ENCODE measurements at regions not wholly inside any gene's neighbourhood (a gene's known extent, or its start where the extent isn't known, plus 50 kb on each side); places are given as distances from the start of the nearest gene placed in this dataset.

DNA sequence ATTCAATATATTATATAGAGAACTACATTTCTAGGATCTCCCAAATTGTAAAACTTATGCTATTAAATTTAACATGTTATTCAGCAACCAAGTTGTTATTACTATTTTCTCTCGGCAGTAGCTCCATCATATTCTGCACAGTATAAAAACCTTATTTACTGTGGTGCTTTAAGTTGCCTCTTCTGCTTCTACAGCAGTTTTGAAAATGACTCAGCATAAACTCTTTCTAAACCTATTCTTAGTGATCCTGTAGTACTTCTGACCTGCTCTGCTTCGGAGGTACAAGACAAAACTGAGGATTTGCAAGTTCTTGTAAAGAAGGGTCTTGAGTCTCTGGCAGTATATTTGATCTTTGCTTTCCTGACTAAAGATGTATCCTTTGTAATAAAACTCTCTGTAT is 567.2 kb downstream of the TMX3 start:
- peaks cover 5% of the 10 kb centered on the region for H3K9me3 Mint-ChIP-seq (ENCODE audit: low read depth)
- TF ChIP-seq, protein P1, sequence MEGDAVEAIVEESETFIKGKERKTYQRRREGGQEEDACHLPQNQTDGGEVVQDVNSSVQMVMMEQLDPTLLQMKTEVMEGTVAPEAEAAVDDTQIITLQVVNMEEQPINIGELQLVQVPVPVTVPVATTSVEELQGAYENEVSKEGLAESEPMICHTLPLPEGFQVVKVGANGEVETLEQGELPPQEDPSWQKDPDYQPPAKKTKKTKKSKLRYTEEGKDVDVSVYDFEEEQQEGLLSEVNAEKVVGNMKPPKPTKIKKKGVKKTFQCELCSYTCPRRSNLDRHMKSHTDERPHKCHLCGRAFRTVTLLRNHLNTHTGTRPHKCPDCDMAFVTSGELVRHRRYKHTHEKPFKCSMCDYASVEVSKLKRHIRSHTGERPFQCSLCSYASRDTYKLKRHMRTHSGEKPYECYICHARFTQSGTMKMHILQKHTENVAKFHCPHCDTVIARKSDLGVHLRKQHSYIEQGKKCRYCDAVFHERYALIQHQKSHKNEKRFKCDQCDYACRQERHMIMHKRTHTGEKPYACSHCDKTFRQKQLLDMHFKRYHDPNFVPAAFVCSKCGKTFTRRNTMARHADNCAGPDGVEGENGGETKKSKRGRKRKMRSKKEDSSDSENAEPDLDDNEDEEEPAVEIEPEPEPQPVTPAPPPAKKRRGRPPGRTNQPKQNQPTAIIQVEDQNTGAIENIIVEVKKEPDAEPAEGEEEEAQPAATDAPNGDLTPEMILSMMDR (IDR thresholded peaks at IDR 0.05), result no peak
- DNase-seq (ENCODE audit: low spot score), result no peak
- peaks cover 2% of the 10 kb centered on the region for H3K36me3 Mint-ChIP-seq (ENCODE audit: low read depth)
- H3K4me3 Mint-ChIP-seq (ENCODE audit: unreplicated experiment), result no peak overlapping the region
- H3K4me1 Mint-ChIP-seq (ENCODE audit: low read depth), result peaks cover 8% of the 10 kb centered on the region
- no peaks in the 10 kb centered on the region for H3K27me3 Mint-ChIP-seq (ENCODE audit: low read depth)
- no peak overlapping the region for H3K27ac Mint-ChIP-seq (ENCODE audit: unreplicated experiment)

DNA sequence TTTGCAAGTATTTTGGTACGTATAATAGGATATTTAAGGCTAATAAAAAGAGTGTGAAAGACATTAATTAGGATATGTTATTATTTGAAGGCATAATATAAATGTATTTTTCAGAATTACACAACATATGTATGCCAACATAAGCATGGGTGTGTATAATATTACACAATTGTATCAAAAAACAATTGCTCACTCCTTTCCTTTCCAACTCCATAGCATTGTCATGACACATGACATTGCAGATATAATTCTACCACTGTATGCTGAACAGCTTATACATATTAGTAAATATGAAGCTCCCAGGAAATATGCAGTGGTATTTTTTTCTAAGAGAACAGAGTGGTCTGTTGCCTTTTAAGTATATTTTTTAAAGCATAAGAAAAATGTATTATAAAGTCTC is 593.1 kb downstream of the TMX3 start:
- no peak for DNase-seq (ENCODE audit: low spot score)
- H3K27ac Mint-ChIP-seq (ENCODE audit: unreplicated experiment), result no peak overlapping the region

DNA sequence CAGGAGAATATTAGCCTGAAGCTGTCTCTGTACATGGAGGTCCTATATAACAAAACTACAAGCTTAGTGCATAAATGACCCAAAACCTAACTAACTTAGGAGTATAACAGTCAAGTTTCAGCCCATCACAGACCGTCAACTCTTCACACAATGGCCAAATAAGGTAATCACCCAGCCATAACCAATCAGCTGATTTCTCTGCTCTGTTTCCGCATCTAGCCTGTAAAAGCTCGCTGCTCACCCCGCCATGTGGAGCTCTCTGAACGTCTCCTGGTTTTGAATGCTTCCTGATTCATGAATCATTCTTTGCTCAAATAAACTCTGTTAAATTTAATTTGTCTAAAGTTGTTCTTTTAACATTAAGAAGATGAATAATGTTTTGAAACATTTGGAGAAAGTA is 593.6 kb downstream of the TMX3 start:
- Mint-ChIP-seq H3K9me3 (ENCODE audit: low read depth) (peaks cover 3% of the 10 kb centered on the region), H3K4me1 (ENCODE audit: low read depth) (no peaks in the 10 kb centered on the region), H3K36me3 (ENCODE audit: low read depth) (no peaks in the 10 kb centered on the region), H3K27ac (ENCODE audit: unreplicated experiment) (no peak overlapping the region), H3K4me3 (ENCODE audit: unreplicated experiment) (no peak overlapping the region), H3K27me3 (ENCODE audit: low read depth) (no peaks in the 10 kb centered on the region)
- DNase-seq (ENCODE audit: low spot score), result no peak
- TF ChIP-seq, protein P1 (IDR thresholded peaks at IDR 0.05), result no peak

More for the DNA sequence above, 593.1 kb downstream of the TMX3 start:
- Mint-ChIP-seq H3K9me3 (ENCODE audit: low read depth) (peaks cover 3% of the 10 kb centered on the region), H3K36me3 (ENCODE audit: low read depth) (no peaks in the 10 kb centered on the region), H3K27me3 (ENCODE audit: low read depth) (no peaks in the 10 kb centered on the region), H3K4me3 (ENCODE audit: unreplicated experiment) (no peak overlapping the region), H3K4me1 (ENCODE audit: low read depth) (no peaks in the 10 kb centered on the region)
- TF ChIP-seq, protein P1 (IDR thresholded peaks at IDR 0.05), result no peak

DNA sequence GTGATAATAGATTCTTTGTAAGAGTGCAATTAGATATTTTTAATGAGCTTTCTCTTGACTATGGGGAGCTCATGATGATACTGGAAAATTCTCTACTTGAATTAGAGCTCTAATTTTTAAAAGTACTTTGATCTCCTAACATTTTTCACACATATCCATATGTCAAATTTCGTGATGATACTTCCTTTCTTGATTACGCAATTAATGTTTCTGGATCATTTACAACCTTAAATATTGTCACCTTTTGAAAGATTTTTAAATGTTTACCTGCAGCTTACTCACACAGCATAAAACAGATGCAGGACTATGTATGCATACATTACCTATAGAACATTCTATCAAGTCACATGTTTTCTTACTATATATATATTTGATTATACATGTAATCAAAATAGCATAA is 598.5 kb upstream of the DSEL start:
- TF ChIP-seq, protein P1 (IDR thresholded peaks at IDR 0.05), result no peak
- Mint-ChIP-seq H3K4me1 (ENCODE audit: low read depth) (no peaks in the 10 kb centered on the region), H3K4me3 (ENCODE audit: unreplicated experiment) (no peak overlapping the region), H3K36me3 (ENCODE audit: low read depth) (no peaks in the 10 kb centered on the region), H3K27me3 (ENCODE audit: low read depth) (no peaks in the 10 kb centered on the region), H3K9me3 (ENCODE audit: low read depth) (no peaks in the 10 kb centered on the region), H3K27ac (ENCODE audit: unreplicated experiment) (no peak overlapping the region)
- DNase-seq (ENCODE audit: low spot score), result no peak

DNA sequence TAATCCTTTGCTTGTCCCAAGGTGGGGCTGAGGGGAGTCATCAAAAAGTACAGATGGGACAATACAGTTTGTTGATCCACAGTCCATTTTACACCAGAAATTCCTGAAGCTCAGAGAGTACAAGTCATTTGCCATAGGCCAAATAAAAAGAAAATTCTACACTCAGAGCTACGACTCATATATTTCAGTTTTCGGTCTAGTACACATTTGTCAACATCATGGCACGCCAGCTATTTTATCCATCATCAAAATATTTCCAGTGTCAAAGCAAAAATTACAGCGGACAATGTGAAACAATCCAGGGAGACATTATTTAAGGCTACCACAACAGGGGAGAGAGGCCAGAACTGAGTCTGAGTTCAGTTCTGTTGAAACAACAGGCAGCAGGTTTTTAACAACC is 587.5 kb upstream of the DSEL start:
- no peaks in the 10 kb centered on the region for H3K36me3 Mint-ChIP-seq (ENCODE audit: low read depth)
- peaks cover 14% of the 10 kb centered on the region for H3K4me1 Mint-ChIP-seq (ENCODE audit: low read depth)
- H3K9me3 Mint-ChIP-seq (ENCODE audit: low read depth), result no peaks in the 10 kb centered on the region
- TF ChIP-seq, protein P1 (IDR thresholded peaks at IDR 0.05), result no peak
- no peaks in the 10 kb centered on the region for H3K27me3 Mint-ChIP-seq (ENCODE audit: low read depth)
- H3K27ac Mint-ChIP-seq (ENCODE audit: unreplicated experiment), result no peak overlapping the region
- H3K4me3 Mint-ChIP-seq (ENCODE audit: unreplicated experiment), result no peak overlapping the region
- DNase-seq (ENCODE audit: low spot score), result no peak
